ENCODE measurements at regions not wholly inside any gene's neighbourhood (a gene's known extent, or its start where the extent isn't known, plus 50 kb on each side); places are given as distances from the start of the nearest gene placed in this dataset.

- intact Hi-C loops (cut with DNase I; ENCODE audit: low total_unique reads) (no loop called here), in situ Hi-C loops (cut with MboI; ENCODE audit: low pct_ligation_motif_present in 1 of 4, low pct_unique_long_range_greater_than_20kb in 1 of 4, low sequenced_read_pairs in 3 of 4) (no loop called here)
- no peak for DNase-seq
- H3K9me3 ChIP-seq: no peaks in the 10 kb centered on the region
- H3K27me3 ChIP-seq: peaks cover 51% of the 10 kb centered on the region
- H3K4me1 ChIP-seq: no peaks in the 10 kb centered on the region
- H3K4me3 ChIP-seq: no peak overlapping the region
- H3K36me3 ChIP-seq: no peaks in the 10 kb centered on the region
- WGBS, 2 donors (ENCODE audit: low coverage in 1 of 2): 63 to 83% methylated on average over 2 to 6 of the region's 6 CpGs
- TF ChIP-seq, protein P1, sequence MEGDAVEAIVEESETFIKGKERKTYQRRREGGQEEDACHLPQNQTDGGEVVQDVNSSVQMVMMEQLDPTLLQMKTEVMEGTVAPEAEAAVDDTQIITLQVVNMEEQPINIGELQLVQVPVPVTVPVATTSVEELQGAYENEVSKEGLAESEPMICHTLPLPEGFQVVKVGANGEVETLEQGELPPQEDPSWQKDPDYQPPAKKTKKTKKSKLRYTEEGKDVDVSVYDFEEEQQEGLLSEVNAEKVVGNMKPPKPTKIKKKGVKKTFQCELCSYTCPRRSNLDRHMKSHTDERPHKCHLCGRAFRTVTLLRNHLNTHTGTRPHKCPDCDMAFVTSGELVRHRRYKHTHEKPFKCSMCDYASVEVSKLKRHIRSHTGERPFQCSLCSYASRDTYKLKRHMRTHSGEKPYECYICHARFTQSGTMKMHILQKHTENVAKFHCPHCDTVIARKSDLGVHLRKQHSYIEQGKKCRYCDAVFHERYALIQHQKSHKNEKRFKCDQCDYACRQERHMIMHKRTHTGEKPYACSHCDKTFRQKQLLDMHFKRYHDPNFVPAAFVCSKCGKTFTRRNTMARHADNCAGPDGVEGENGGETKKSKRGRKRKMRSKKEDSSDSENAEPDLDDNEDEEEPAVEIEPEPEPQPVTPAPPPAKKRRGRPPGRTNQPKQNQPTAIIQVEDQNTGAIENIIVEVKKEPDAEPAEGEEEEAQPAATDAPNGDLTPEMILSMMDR (IDR thresholded peaks at IDR 0.05): no peak
- TF ChIP-seq POLR2AphosphoS5 (IDR thresholded peaks at IDR 0.05) (no peak), EP300 (IDR thresholded peaks at IDR 0.05; ENCODE audit: low read depth) (no peak), POLR2A (IDR thresholded peaks at IDR 0.05) (no peak)
- no peak overlapping the region for H3K27ac ChIP-seq
Measured at GRCh38 chr6:1507251-1507650, 102.5 kb upstream of the FOXC1 start.

DNA sequence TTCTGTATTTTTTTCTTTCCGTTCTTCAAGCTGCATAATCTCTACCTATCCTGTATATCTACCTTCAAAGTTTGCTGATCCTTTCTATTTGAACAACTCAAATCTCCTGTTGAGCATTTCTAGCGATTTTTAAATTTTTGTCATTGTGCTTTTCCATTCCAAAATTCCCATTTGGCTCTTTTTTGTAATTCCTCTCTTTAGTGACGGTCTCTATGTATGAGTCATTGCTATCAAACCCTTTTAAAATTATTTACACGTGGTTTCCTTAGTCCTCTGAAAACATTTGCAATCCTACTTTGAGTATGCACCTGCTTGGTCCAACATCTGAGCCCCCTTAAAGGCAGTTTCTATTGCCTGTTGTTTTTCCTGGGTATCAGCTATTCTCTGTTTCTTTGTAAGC, 100.5 kb upstream of the FOXC1 start:
- TF ChIP-seq POLR2A (IDR thresholded peaks at IDR 0.05) (no peak), EP300 (IDR thresholded peaks at IDR 0.05; ENCODE audit: low read depth) (no peak), POLR2AphosphoS5 (IDR thresholded peaks at IDR 0.05) (no peak)
- TF ChIP-seq, protein P1 (IDR thresholded peaks at IDR 0.05): no peak
- no peaks in the 10 kb centered on the region for H3K9me3 ChIP-seq
- WGBS, 2 donors (ENCODE audit: low coverage in 1 of 2): 62 to 70% methylated on average over 4 of the region's 4 CpGs
- no peak overlapping the region for H3K4me3 ChIP-seq
- intact Hi-C loops (cut with DNase I; ENCODE audit: low total_unique reads) (no loop called here), in situ Hi-C loops (cut with MboI; ENCODE audit: low pct_ligation_motif_present in 1 of 4, low pct_unique_long_range_greater_than_20kb in 1 of 4, low sequenced_read_pairs in 3 of 4) (no loop called here)
- DNase-seq: no peak
- no peaks in the 10 kb centered on the region for H3K4me1 ChIP-seq
- H3K36me3 ChIP-seq: no peaks in the 10 kb centered on the region
- no peak overlapping the region for H3K27ac ChIP-seq
- H3K27me3 ChIP-seq: peaks cover 39% of the 10 kb centered on the region

DNA sequence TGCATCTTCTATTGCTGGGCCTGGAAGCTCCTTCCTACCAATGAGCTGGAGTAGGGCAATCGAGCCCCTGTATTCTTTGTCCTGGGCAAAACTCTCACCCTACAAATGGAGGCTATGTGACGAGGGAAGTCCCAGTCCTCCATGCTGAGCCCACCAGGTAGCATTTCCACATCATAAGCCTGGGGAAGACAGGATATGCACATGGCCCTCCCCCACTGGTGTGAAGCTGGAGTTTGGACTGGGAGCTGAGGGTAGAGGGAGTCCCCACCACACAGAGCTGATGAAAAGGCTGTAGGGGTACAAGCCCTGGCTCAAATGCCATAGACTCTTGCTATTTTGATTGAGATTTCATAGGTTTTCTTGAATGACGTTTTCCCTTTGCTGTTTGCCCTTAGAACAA, 99.5 kb upstream of the FOXC1 start:
- Histone ChIP-seq H3K9me3 (no peaks in the 10 kb centered on the region), H3K4me3 (no peak overlapping the region), H3K27ac (no peak overlapping the region), H3K27me3 (peaks cover 33% of the 10 kb centered on the region), H3K36me3 (no peaks in the 10 kb centered on the region), H3K4me1 (no peaks in the 10 kb centered on the region)
- TF ChIP-seq EP300 (IDR thresholded peaks at IDR 0.05; ENCODE audit: low read depth): no peak
- TF ChIP-seq, protein P1 (IDR thresholded peaks at IDR 0.05): no peak
- TF ChIP-seq POLR2AphosphoS5 (IDR thresholded peaks at IDR 0.05): no peak
- TF ChIP-seq POLR2A (IDR thresholded peaks at IDR 0.05): no peak
- DNase-seq: no peak
- intact Hi-C loops (cut with DNase I; ENCODE audit: low total_unique reads) (no loop called here), in situ Hi-C loops (cut with MboI; ENCODE audit: low pct_ligation_motif_present in 1 of 4, low pct_unique_long_range_greater_than_20kb in 1 of 4, low sequenced_read_pairs in 3 of 4) (no loop called here)
- 88% methylated on average over 3 of the region's 3 CpGs; no CpG with 5 or more reads in 1 of the 2 donors for WGBS, 2 donors (ENCODE audit: low coverage in 1 of 2)

GRCh38 chr6:1513215-1513780, 96.4 kb upstream of the FOXC1 start:
- H3K36me3 ChIP-seq: no peaks in the 10 kb centered on the region
- TF ChIP-seq POLR2AphosphoS5 (IDR thresholded peaks at IDR 0.05) (no peak), EP300 (IDR thresholded peaks at IDR 0.05; ENCODE audit: low read depth) (no peak), POLR2A (IDR thresholded peaks at IDR 0.05) (no peak)
- TF ChIP-seq, protein P1 (IDR thresholded peaks at IDR 0.05): no peak
- WGBS, 2 donors (ENCODE audit: low coverage in 1 of 2): 34 to 57% methylated on average over 3 of the region's 3 CpGs
- intact Hi-C loops (cut with DNase I; ENCODE audit: low total_unique reads): no loop called here
- H3K27me3 ChIP-seq: peaks cover 16% of the 10 kb centered on the region
- no peaks in the 10 kb centered on the region for H3K4me1 ChIP-seq
- no peak overlapping the region for H3K27ac ChIP-seq
- in situ Hi-C loops (cut with MboI; ENCODE audit: low pct_ligation_motif_present in 1 of 4, low pct_unique_long_range_greater_than_20kb in 1 of 4, low sequenced_read_pairs in 3 of 4): no loop called here
- no peak for DNase-seq
- no peaks in the 10 kb centered on the region for H3K9me3 ChIP-seq
- no peak overlapping the region for H3K4me3 ChIP-seq
